ENCODE measurements at regions not wholly inside any gene's neighbourhood (a gene's known extent, or its start where the extent isn't known, plus 50 kb on each side); places are given as distances from the start of the nearest gene placed in this dataset.
A peak's percentile ranks its signal among the peaks of the same experiment; 100 is the strongest.

- Histone ChIP-seq H4K91ac (ENCODE audit: low read depth, low read length, poor library complexity) (no peak overlapping the region), H3K27ac (replicated peaks; ENCODE audit: low read length) (no peak overlapping the region), H2BK120ac (ENCODE audit: low read depth, low read length) (no peak overlapping the region), H3K4me2 (ENCODE audit: insufficient read depth, low read length, poor library complexity, severe bottlenecking) (no peak overlapping the region), H2AFZ (ENCODE audit: low read length) (no peak overlapping the region), H2AK5ac (ENCODE audit: low read depth, low read length) (no peak overlapping the region), H2BK12ac (ENCODE audit: low read length) (no peak overlapping the region), H4K8ac (ENCODE audit: low read depth, low read length) (no peak overlapping the region), H3K4me3 (ENCODE audit: low read length in 2 of 2) (no peak overlapping the region), H3K9me3 (replicated peaks in 1 of 2; ENCODE audit: control insufficient read depth in 2 of 2, insufficient read depth in 1 of 2, low read depth in 1 of 2, low read length in 2 of 2) (no peaks in the 10 kb centered on the region), H3K9ac (ENCODE audit: low read depth, low read length, poor library complexity) (no peak overlapping the region), H2BK5ac (ENCODE audit: low read length) (no peak overlapping the region), H3K18ac (ENCODE audit: low read length) (no peak overlapping the region), H3K14ac (ENCODE audit: low read length) (no peak overlapping the region), H3K4me1 (ENCODE audit: control insufficient read depth in 2 of 2, insufficient read depth in 1 of 2, low read depth in 1 of 2, low read length in 2 of 2) (no peaks in the 10 kb centered on the region), H3K4ac (ENCODE audit: low read length) (no peak overlapping the region), H3K23ac (ENCODE audit: low read depth, low read length, poor library complexity) (no peak overlapping the region), H3K79me1 (ENCODE audit: low read depth, low read length) (no peaks in the 10 kb centered on the region), H3K27me3 (ENCODE audit: control insufficient read depth in 3 of 3, insufficient read depth in 3 of 3, low read depth in 1 of 3, low read length in 3 of 3) (no peaks in the 10 kb centered on the region), H3K36me3 (replicated peaks in 1 of 2; ENCODE audit: control insufficient read depth in 2 of 2, insufficient read depth in 2 of 2, low read length in 2 of 2) (no peaks in the 10 kb centered on the region), H2BK15ac (ENCODE audit: low read length) (no peak overlapping the region)
- DNase-seq (ENCODE audit: low spot score) = no peak
- WGBS, 2 donors (ENCODE audit: extremely low coverage in 2 of 2, insufficient read length in 2 of 2, insufficient replicate concordance in 1 of 2) = no CpG with 5 or more reads among the region's 1 CpG
Observed at GRCh38 chr5:89480406-89481007, 597.5 kb upstream of the MEF2C start.

- Histone ChIP-seq H3K27me3 (ENCODE audit: control insufficient read depth in 3 of 3, insufficient read depth in 3 of 3, low read depth in 1 of 3, low read length in 3 of 3) (no peaks in the 10 kb centered on the region), H3K79me1 (ENCODE audit: low read depth, low read length) (no peaks in the 10 kb centered on the region), H2BK12ac (ENCODE audit: low read length) (no peak overlapping the region), H2BK15ac (ENCODE audit: low read length) (no peak overlapping the region), H3K4me2 (ENCODE audit: insufficient read depth, low read length, poor library complexity, severe bottlenecking) (no peak overlapping the region), H3K36me3 (replicated peaks in 1 of 2; ENCODE audit: control insufficient read depth in 2 of 2, insufficient read depth in 2 of 2, low read length in 2 of 2) (no peaks in the 10 kb centered on the region), H2BK5ac (ENCODE audit: low read length) (no peak overlapping the region), H3K14ac (ENCODE audit: low read length) (no peak overlapping the region), H4K91ac (ENCODE audit: low read depth, low read length, poor library complexity) (no peak overlapping the region), H2AFZ (ENCODE audit: low read length) (no peak overlapping the region), H3K18ac (ENCODE audit: low read length) (no peak overlapping the region), H3K4me1 (ENCODE audit: control insufficient read depth in 2 of 2, insufficient read depth in 1 of 2, low read depth in 1 of 2, low read length in 2 of 2) (no peaks in the 10 kb centered on the region), H2BK120ac (ENCODE audit: low read depth, low read length) (no peak overlapping the region), H3K27ac (replicated peaks; ENCODE audit: low read length) (no peak overlapping the region), H3K23ac (ENCODE audit: low read depth, low read length, poor library complexity) (no peak overlapping the region), H3K9ac (ENCODE audit: low read depth, low read length, poor library complexity) (no peak overlapping the region), H4K8ac (ENCODE audit: low read depth, low read length) (no peak overlapping the region), H3K4me3 (ENCODE audit: low read length in 2 of 2) (no peak overlapping the region), H3K4ac (ENCODE audit: low read length) (no peak overlapping the region), H3K9me3 (replicated peaks in 1 of 2; ENCODE audit: control insufficient read depth in 2 of 2, insufficient read depth in 1 of 2, low read depth in 1 of 2, low read length in 2 of 2) (no peaks in the 10 kb centered on the region), H2AK5ac (ENCODE audit: low read depth, low read length) (no peak overlapping the region)
- no peak for DNase-seq (ENCODE audit: low spot score)
- no CpG with 5 or more reads among the region's 1 CpG for WGBS, 2 donors (ENCODE audit: extremely low coverage in 2 of 2, insufficient read length in 2 of 2, insufficient replicate concordance in 1 of 2)
Observed at GRCh38 chr5:89478851-89479250, 595.9 kb upstream of the MEF2C start.

- H4K8ac ChIP-seq (ENCODE audit: low read depth, low read length) = no peak overlapping the region
- no peak for DNase-seq (ENCODE audit: low spot score)
- no peak overlapping the region for H3K27ac ChIP-seq (replicated peaks; ENCODE audit: low read length)
- no peaks in the 10 kb centered on the region for H3K79me1 ChIP-seq (ENCODE audit: low read depth, low read length)
- H3K4me3 ChIP-seq (ENCODE audit: low read length in 2 of 2) = no peak overlapping the region
- H2BK15ac ChIP-seq (ENCODE audit: low read length) = no peak overlapping the region
- H3K14ac ChIP-seq (ENCODE audit: low read length) = no peak overlapping the region
- H3K4me2 ChIP-seq (ENCODE audit: insufficient read depth, low read length, poor library complexity, severe bottlenecking) = no peak overlapping the region
- H3K4ac ChIP-seq (ENCODE audit: low read length) = no peak overlapping the region
- no CpG with 5 or more reads among the region's 3 CpGs for WGBS, 2 donors (ENCODE audit: extremely low coverage in 2 of 2, insufficient read length in 2 of 2, insufficient replicate concordance in 1 of 2)
- H3K9me3 ChIP-seq (replicated peaks in 1 of 2; ENCODE audit: control insufficient read depth in 2 of 2, insufficient read depth in 1 of 2, low read depth in 1 of 2, low read length in 2 of 2) = no peaks in the 10 kb centered on the region
- H3K27me3 ChIP-seq (ENCODE audit: control insufficient read depth in 3 of 3, insufficient read depth in 3 of 3, low read depth in 1 of 3, low read length in 3 of 3) = no peaks in the 10 kb centered on the region
- H3K18ac ChIP-seq (ENCODE audit: low read length) = no peak overlapping the region
- H3K36me3 ChIP-seq (replicated peaks in 1 of 2; ENCODE audit: control insufficient read depth in 2 of 2, insufficient read depth in 2 of 2, low read length in 2 of 2) = no peaks in the 10 kb centered on the region
- H3K9ac ChIP-seq (ENCODE audit: low read depth, low read length, poor library complexity) = no peak overlapping the region
- no peak overlapping the region for H2BK120ac ChIP-seq (ENCODE audit: low read depth, low read length)
- peak overlapping the region; percentile 4 for H2AFZ ChIP-seq (ENCODE audit: low read length)
- no peak overlapping the region for H4K91ac ChIP-seq (ENCODE audit: low read depth, low read length, poor library complexity)
- no peak overlapping the region for H2BK12ac ChIP-seq (ENCODE audit: low read length)
- no peak overlapping the region for H2BK5ac ChIP-seq (ENCODE audit: low read length)
- H3K4me1 ChIP-seq (ENCODE audit: control insufficient read depth in 2 of 2, insufficient read depth in 1 of 2, low read depth in 1 of 2, low read length in 2 of 2) = no peaks in the 10 kb centered on the region
- no peak overlapping the region for H2AK5ac ChIP-seq (ENCODE audit: low read depth, low read length)
- H3K23ac ChIP-seq (ENCODE audit: low read depth, low read length, poor library complexity) = no peak overlapping the region
Observed at GRCh38 chr5:89473196-89473595, 590.2 kb upstream of the MEF2C start.

- no peak overlapping the region for H3K18ac ChIP-seq (ENCODE audit: low read length)
- H3K36me3 ChIP-seq (replicated peaks in 1 of 2; ENCODE audit: control insufficient read depth in 2 of 2, insufficient read depth in 2 of 2, low read length in 2 of 2) = no peaks in the 10 kb centered on the region
- H3K79me1 ChIP-seq (ENCODE audit: low read depth, low read length) = no peaks in the 10 kb centered on the region
- no peak overlapping the region for H2BK12ac ChIP-seq (ENCODE audit: low read length)
- no peaks in the 10 kb centered on the region for H3K27me3 ChIP-seq (ENCODE audit: control insufficient read depth in 3 of 3, insufficient read depth in 3 of 3, low read depth in 1 of 3, low read length in 3 of 3)
- H3K27ac ChIP-seq (replicated peaks; ENCODE audit: low read length) = no peak overlapping the region
- no peak overlapping the region for H2AFZ ChIP-seq (ENCODE audit: low read length)
- no peak overlapping the region for H3K23ac ChIP-seq (ENCODE audit: low read depth, low read length, poor library complexity)
- no peak overlapping the region for H2AK5ac ChIP-seq (ENCODE audit: low read depth, low read length)
- H4K91ac ChIP-seq (ENCODE audit: low read depth, low read length, poor library complexity) = no peak overlapping the region
- H4K8ac ChIP-seq (ENCODE audit: low read depth, low read length) = no peak overlapping the region
- no peak overlapping the region for H3K9ac ChIP-seq (ENCODE audit: low read depth, low read length, poor library complexity)
- WGBS, 2 donors (ENCODE audit: extremely low coverage in 2 of 2, insufficient read length in 2 of 2, insufficient replicate concordance in 1 of 2) = no CpG with 5 or more reads among the region's 1 CpG
- no peak overlapping the region for H3K4me3 ChIP-seq (ENCODE audit: low read length in 2 of 2)
- DNase-seq (ENCODE audit: low spot score) = no peak
- no peak overlapping the region for H3K14ac ChIP-seq (ENCODE audit: low read length)
- no peak overlapping the region for H3K4ac ChIP-seq (ENCODE audit: low read length)
- H3K4me1 ChIP-seq (ENCODE audit: control insufficient read depth in 2 of 2, insufficient read depth in 1 of 2, low read depth in 1 of 2, low read length in 2 of 2) = no peaks in the 10 kb centered on the region
- no peak overlapping the region for H3K4me2 ChIP-seq (ENCODE audit: insufficient read depth, low read length, poor library complexity, severe bottlenecking)
- H2BK15ac ChIP-seq (ENCODE audit: low read length) = no peak overlapping the region
- H2BK120ac ChIP-seq (ENCODE audit: low read depth, low read length) = no peak overlapping the region
- H2BK5ac ChIP-seq (ENCODE audit: low read length) = no peak overlapping the region
- no peaks in the 10 kb centered on the region for H3K9me3 ChIP-seq (replicated peaks in 1 of 2; ENCODE audit: control insufficient read depth in 2 of 2, insufficient read depth in 1 of 2, low read depth in 1 of 2, low read length in 2 of 2)
Observed at GRCh38 chr5:89471541-89471940, 588.6 kb upstream of the MEF2C start.

All from neuronal stem cell (in vitro differentiated cells).